OCI-LY3 (cell line): ENCODE measurements at regions not wholly inside any gene's neighbourhood (a gene's known extent, or its start where the extent isn't known, plus 50 kb on each side); places are given as distances from the start of the nearest gene placed in this dataset.

Experiments
- H2AFZ ChIP-seq: fragments of 200-600, 300-600 bp; shearing (Covaris generic); 2 replicates; pipeline ENCODE4 v1.6.0; 2014; ENCODE audit warnings: antibody characterized with exemption, low read depth, low read length
- H3K27ac ChIP-seq: fragments of 200-600, 300-600 bp; sonication (generic); 2 replicates; pipeline ENCODE4 v1.5.1; 2014; ENCODE audit warnings: mild to moderate bottlenecking, low read length, moderate library complexity, mixed read lengths
- H3K27me3 ChIP-seq: fragments of 200-600, 300-600 bp; sonication (generic); 2 replicates; pipeline ENCODE4 v1.6.1; 2014; ENCODE audit warnings: low read depth, low read length, mixed read lengths
- H3K36me3 ChIP-seq: fragments of 200-600, 300-600 bp; sonication (generic); replicated peaks from 2 replicates; pipeline ENCODE3; 2014; ENCODE audit warnings: low read depth, low read length, mixed read lengths
- H3K4me1 ChIP-seq: fragments of 300-600, 200-600 bp; sonication (generic); 2 replicates; pipeline ENCODE4 v1.6.1; 2014; ENCODE audit warnings: low read length, mixed read lengths
- H3K4me2 ChIP-seq: fragments of 200-600, 300-600 bp; sonication (generic); 2 replicates; pipeline ENCODE4 v1.6.1; 2014; ENCODE audit warnings: low read length, mixed read lengths
- H3K4me3 ChIP-seq: fragments of 300-600, 200-600 bp; sonication (generic); 2 replicates; pipeline ENCODE4 v1.5.1; 2014; ENCODE audit warnings: antibody characterized with exemption, mild to moderate bottlenecking, low read length, moderate library complexity
- H3K79me2 ChIP-seq: fragments of 300-600, 200-600 bp; shearing (Covaris generic); 2 replicates; pipeline ENCODE4 v1.6.1; 2014; ENCODE audit warnings: mild to moderate bottlenecking, low read length, mixed read lengths
- H3K9ac ChIP-seq: fragments of 300-600, 200-600 bp; shearing (Covaris generic); 2 replicates; pipeline ENCODE4 v1.6.0; 2014; ENCODE audit warnings: mild to moderate bottlenecking, low read length, moderate library complexity
- H3K9me3 ChIP-seq: fragments of 200-600, 300-600 bp; shearing (Covaris generic); 2 replicates; pipeline ENCODE4 v1.6.1; 2014; ENCODE audit warnings: low read length, mixed read lengths; ENCODE audit not compliant: insufficient read depth
- H4K20me1 ChIP-seq: fragments of 200-600, 300-600 bp; sonication (generic); 2 replicates; pipeline ENCODE4 v1.6.1; 2016; ENCODE audit warnings: low read length, mixed read lengths; ENCODE audit not compliant: insufficient read depth
- CTCF ChIP-seq: fragments of 200-600, 300-600 bp; sonication (generic); IDR thresholded peaks from 2 replicates; pipeline ENCODE4 v1.5.1; 2014; ENCODE audit warnings: antibody characterized with exemption, low read length, low read depth
- EZH2phosphoT487 ChIP-seq: fragments of 200-600 bp; shearing (Covaris generic); IDR thresholded peaks from 2 replicates; pipeline ENCODE4 v1.6.1; 2018; ENCODE audit warnings: antibody characterized with exemption, mixed run types, low read depth

GRCh38 chr21:39116761-39117439 is 66.4 kb downstream of the PSMG1 start:
- no peak for TF ChIP-seq EZH2phosphoT487
- TF ChIP-seq CTCF = no peak
- no peak overlapping the region for H2AFZ ChIP-seq
- no peaks in the 10 kb centered on the region for H4K20me1 ChIP-seq
- H3K4me2 ChIP-seq = no peak overlapping the region
- H3K36me3 ChIP-seq = no peaks in the 10 kb centered on the region
- H3K9me3 ChIP-seq = no peaks in the 10 kb centered on the region
- H3K27ac ChIP-seq = no peak overlapping the region
- H3K9ac ChIP-seq = no peak overlapping the region
- H3K79me2 ChIP-seq = no peaks in the 10 kb centered on the region
- H3K4me1 ChIP-seq = no peaks in the 10 kb centered on the region
- H3K27me3 ChIP-seq = 0 out of 2 replicates have a peak, but pooled peaks cover 4% of the 10 kb centered on the region
- H3K4me3 ChIP-seq = no peak overlapping the region

GRCh38 chr21:39115576-39116235 is 67.5 kb downstream of the PSMG1 start:
- no peak overlapping the region for H3K4me3 ChIP-seq
- H3K9ac ChIP-seq = no peak overlapping the region
- no peak overlapping the region for H3K27ac ChIP-seq
- TF ChIP-seq CTCF (no peak), EZH2phosphoT487 (no peak)
- H3K79me2 ChIP-seq = no peaks in the 10 kb centered on the region
- H3K36me3 ChIP-seq = no peaks in the 10 kb centered on the region
- no peak overlapping the region for H3K4me2 ChIP-seq
- H2AFZ ChIP-seq = no peak overlapping the region
- no peaks in the 10 kb centered on the region for H3K9me3 ChIP-seq
- H3K4me1 ChIP-seq = no peaks in the 10 kb centered on the region
- H4K20me1 ChIP-seq = no peaks in the 10 kb centered on the region
- H3K27me3 ChIP-seq = 0 out of 2 replicates have a peak, but pooled peaks cover 4% of the 10 kb centered on the region

GRCh38 chr21:39114871-39115575 is 68.2 kb downstream of the PSMG1 start:
- no peak overlapping the region for H2AFZ ChIP-seq
- no peak overlapping the region for H3K4me3 ChIP-seq
- no peaks in the 10 kb centered on the region for H3K36me3 ChIP-seq
- no peak overlapping the region for H3K4me2 ChIP-seq
- no peaks in the 10 kb centered on the region for H3K79me2 ChIP-seq
- no peaks in the 10 kb centered on the region for H4K20me1 ChIP-seq
- no peak overlapping the region for H3K27ac ChIP-seq
- peaks cover 4% of the 10 kb centered on the region; the same call in 1 of the 2 replicates for H3K27me3 ChIP-seq
- TF ChIP-seq EZH2phosphoT487 (no peak), CTCF (no peak)
- no peaks in the 10 kb centered on the region for H3K4me1 ChIP-seq
- H3K9ac ChIP-seq = no peak overlapping the region
- no peaks in the 10 kb centered on the region for H3K9me3 ChIP-seq

GRCh38 chr21:39111931-39112550 is 71.2 kb downstream of the PSMG1 start:
- Histone ChIP-seq H3K27me3 (peaks cover 7% of the 10 kb centered on the region; the same call in 1 of the 2 replicates), H4K20me1 (no peaks in the 10 kb centered on the region), H2AFZ (no peak overlapping the region), H3K27ac (no peak overlapping the region), H3K4me2 (no peak overlapping the region), H3K4me1 (no peaks in the 10 kb centered on the region), H3K9me3 (no peaks in the 10 kb centered on the region), H3K4me3 (no peak overlapping the region), H3K79me2 (no peaks in the 10 kb centered on the region), H3K36me3 (no peaks in the 10 kb centered on the region), H3K9ac (no peak overlapping the region)
- TF ChIP-seq EZH2phosphoT487 = no peak
